Gastroesophageal sphincter (tissue), 4 donors: ENCODE measurements at regions not wholly inside any gene's neighbourhood (a gene's known extent, or its start where the extent isn't known, plus 50 kb on each side); places are given as distances from the start of the nearest gene placed in this dataset.

Experiments
- ATAC-seq: fragments of 150-250 bp; one replicate; pipeline ENCODE4 v1.9.1; 2016; ENCODE audit warnings: mild to moderate bottlenecking, moderate library complexity
- H3K27ac ChIP-seq, 4 donors: fragments of 200-600 bp; sonication (generic) in 3 of 4; 1 replicate in 3 of 4; 2 replicates in 1 of 4; pipeline ENCODE4 v1.5.1; 2016 to 2019
- H3K27me3 ChIP-seq: fragments of 200-600 bp; sonication (generic); one replicate; pipeline ENCODE4 v1.5.1; 2019
- H3K36me3 ChIP-seq, 2 donors: fragments of 200-600 bp; sonication (generic); one replicate each; pipeline ENCODE4 v1.5.1; 2019; ENCODE audit warnings: control low read depth in 1 of 2
- H3K4me1 ChIP-seq, 3 donors: fragments of 200-600 bp; sonication (generic); 1 replicate in 2 of 3; 2 replicates in 1 of 3; pipeline ENCODE4 v1.5.1; 2016 to 2019; ENCODE audit warnings: control low read depth in 2 of 3
- H3K4me3 ChIP-seq, 2 donors: fragments of 200-600 bp; sonication (generic); one replicate each; pipeline ENCODE4 v1.5.1; 2019; ENCODE audit warnings: mild to moderate bottlenecking in 1 of 2, moderate library complexity in 1 of 2
- H3K9me3 ChIP-seq, 3 donors: fragments of 200-600 bp; sonication (generic); one replicate each; pipeline ENCODE4 v1.5.1; 2017 to 2019; ENCODE audit warnings: control low read depth in 2 of 3
- CTCF ChIP-seq, 4 experiments: fragments of 200-600 bp in 2 of 4; fragments of 450-650 bp in 2 of 4; sonication (generic) in 1 of 4; IDR thresholded peaks; one replicate each; pipeline ENCODE4 v1.5.1; 2017 to 2019; ENCODE audit warnings: antibody characterized with exemption in 4 of 4, mild to moderate bottlenecking in 2 of 4, moderate library complexity in 2 of 4
- EP300 ChIP-seq: sonication (generic); formaldehyde crosslinking; IDR thresholded peaks from one replicate; pipeline ENCODE4 v1.6.1; 2017; ENCODE audit warnings: antibody characterized with exemption, mild to moderate bottlenecking
- POLR2A ChIP-seq, 2 donors: fragments of 450-650 bp; IDR thresholded peaks; one replicate each; pipeline ENCODE4 v1.6.1; 2017; ENCODE audit warnings: antibody characterized with exemption in 2 of 2, mild to moderate bottlenecking in 2 of 2, moderate library complexity in 1 of 2
- POLR2AphosphoS5 ChIP-seq: sonication (generic); formaldehyde crosslinking; IDR thresholded peaks from one replicate; pipeline ENCODE4 v1.6.1; 2017; ENCODE audit warnings: antibody characterized with exemption
- WGBS, 2 donors: methylation state at CpG; one replicate each; pipeline ENCODE4 v1.1.5; 2018; ENCODE audit warnings: low coverage in 1 of 2; 5-methylcytosine and 5-hydroxymethylcytosine counted together

GRCh38 chr4:177717407-177717806 lies 275.2 kb upstream of the AGA start:
- no peaks in the 10 kb centered on the region for H3K27me3 ChIP-seq
- 17 to 26% methylated on average over 1 of the region's 1 CpG for WGBS, 2 donors
- no peaks in the 10 kb centered on the region for H3K36me3 ChIP-seq
- no peak for TF ChIP-seq CTCF (IDR thresholded peaks at IDR 0.05)
- no peak for TF ChIP-seq POLR2A (IDR thresholded peaks at IDR 0.05)
- no peak for TF ChIP-seq POLR2AphosphoS5
- no peak for TF ChIP-seq EP300
- no peak for ATAC-seq
- H3K27ac ChIP-seq: no peak overlapping the region
- no peak overlapping the region for H3K4me3 ChIP-seq
- no peaks in the 10 kb centered on the region for H3K9me3 ChIP-seq
- peaks cover 0 to 8% (median 0%) of the 10 kb centered on the region in 3 donors for H3K4me1 ChIP-seq

- Histone ChIP-seq H3K4me1 (peaks cover 0 to 8% (median 0%) of the 10 kb centered on the region in 3 donors), H3K36me3 (no peaks in the 10 kb centered on the region), H3K4me3 (no peak overlapping the region), H3K9me3 (no peaks in the 10 kb centered on the region), H3K27ac (no peak overlapping the region), H3K27me3 (no peaks in the 10 kb centered on the region)
- 36 to 82% methylated on average over 1 to 4 of the region's 4 CpGs for whole genome bisulfite sequencing, 2 donors
- ATAC-seq: no peak
- TF ChIP-seq EP300 (no peak), POLR2AphosphoS5 (no peak), CTCF (IDR thresholded peaks at IDR 0.05) (no peak), POLR2A (IDR thresholded peaks at IDR 0.05) (no peak)
Observed at GRCh38 chr4:177718514-177718913, 276.3 kb upstream of the AGA start.

GRCh38 chr4:177726111-177726510 lies 283.9 kb upstream of the AGA start:
- no peaks in the 10 kb centered on the region for H3K4me1 ChIP-seq
- H3K36me3 ChIP-seq: no peaks in the 10 kb centered on the region
- H3K4me3 ChIP-seq: no peak overlapping the region
- no peak for ATAC-seq
- no peak for TF ChIP-seq POLR2A (IDR thresholded peaks at IDR 0.05)
- whole genome bisulfite sequencing, 2 donors: 35 to 42% methylated on average over 3 of the region's 3 CpGs
- H3K9me3 ChIP-seq: no peaks in the 10 kb centered on the region
- H3K27me3 ChIP-seq: no peaks in the 10 kb centered on the region
- no peak overlapping the region for H3K27ac ChIP-seq

GRCh38 chr4:177728361-177729152 lies 286.3 kb upstream of the AGA start:
- no peak overlapping the region for H3K27ac ChIP-seq
- 72 to 75% methylated on average over 20 of the region's 27 CpGs for WGBS, 2 donors
- no peak for ATAC-seq
- H3K4me3 ChIP-seq: no peak overlapping the region
- no peak for TF ChIP-seq EP300
- no peak for TF ChIP-seq POLR2AphosphoS5
- TF ChIP-seq POLR2A (IDR thresholded peaks at IDR 0.05): no peak
- no peaks in the 10 kb centered on the region for H3K4me1 ChIP-seq
- H3K27me3 ChIP-seq: no peaks in the 10 kb centered on the region
- H3K36me3 ChIP-seq: no peaks in the 10 kb centered on the region
- no peaks in the 10 kb centered on the region for H3K9me3 ChIP-seq

- no peaks in the 10 kb centered on the region for H3K4me1 ChIP-seq
- no peak overlapping the region for H3K27ac ChIP-seq
- TF ChIP-seq EP300 (no peak), POLR2AphosphoS5 (no peak), POLR2A (IDR thresholded peaks at IDR 0.05) (no peak), CTCF (IDR thresholded peaks at IDR 0.05) (no peak)
- no peaks in the 10 kb centered on the region for H3K27me3 ChIP-seq
- 54 to 57% methylated on average over 3 of the region's 3 CpGs for WGBS, 2 donors
- no peak overlapping the region for H3K4me3 ChIP-seq
- no peaks in the 10 kb centered on the region for H3K36me3 ChIP-seq
- H3K9me3 ChIP-seq: no peaks in the 10 kb centered on the region
- no peak for ATAC-seq
Observed at GRCh38 chr4:177729681-177730080, 287.4 kb upstream of the AGA start.

- H3K27me3 ChIP-seq: no peaks in the 10 kb centered on the region
- no peaks in the 10 kb centered on the region for H3K36me3 ChIP-seq
- TF ChIP-seq EP300 (no peak), POLR2A (IDR thresholded peaks at IDR 0.05) (no peak), POLR2AphosphoS5 (no peak), CTCF (IDR thresholded peaks at IDR 0.05) (no peak)
- no peak overlapping the region for H3K27ac ChIP-seq
- 85 to 96% methylated on average over 2 of the region's 2 CpGs for WGBS, 2 donors
- no peaks in the 10 kb centered on the region for H3K9me3 ChIP-seq
- no peak overlapping the region for H3K4me3 ChIP-seq
- H3K4me1 ChIP-seq: no peaks in the 10 kb centered on the region
- ATAC-seq: no peak
Observed at GRCh38 chr4:177737387-177737940, 295.2 kb upstream of the AGA start.
